ENCODE measurements at regions not wholly inside any gene's neighbourhood (a gene's known extent, or its start where the extent isn't known, plus 50 kb on each side); places are given as distances from the start of the nearest gene placed in this dataset.

DNA sequence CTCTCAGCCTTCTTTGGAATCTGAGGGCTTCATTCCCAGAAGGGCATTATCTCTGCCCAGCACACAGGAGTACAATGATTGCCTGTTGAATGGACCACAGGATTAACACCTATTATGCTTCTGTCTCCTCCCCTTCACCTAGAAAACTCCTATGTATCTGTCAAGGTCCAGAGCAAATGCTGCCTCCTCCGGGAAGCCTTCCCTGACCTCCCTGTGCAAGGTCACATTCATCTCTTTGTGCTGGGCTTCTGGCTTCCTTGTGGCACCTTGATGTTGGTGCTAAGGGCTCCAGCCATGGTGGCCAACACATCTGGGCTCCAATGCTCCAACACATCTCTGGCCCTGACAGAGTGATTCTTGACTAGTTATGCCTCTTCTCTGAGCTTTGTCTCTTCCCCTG is 49.9 kb upstream of the ATP2B2 start:
- ATAC-seq, result no peak

- no peak for ATAC-seq
Measured at GRCh38 chr3:10556312-10556711, 50.9 kb upstream of the ATP2B2 start.

DNA sequence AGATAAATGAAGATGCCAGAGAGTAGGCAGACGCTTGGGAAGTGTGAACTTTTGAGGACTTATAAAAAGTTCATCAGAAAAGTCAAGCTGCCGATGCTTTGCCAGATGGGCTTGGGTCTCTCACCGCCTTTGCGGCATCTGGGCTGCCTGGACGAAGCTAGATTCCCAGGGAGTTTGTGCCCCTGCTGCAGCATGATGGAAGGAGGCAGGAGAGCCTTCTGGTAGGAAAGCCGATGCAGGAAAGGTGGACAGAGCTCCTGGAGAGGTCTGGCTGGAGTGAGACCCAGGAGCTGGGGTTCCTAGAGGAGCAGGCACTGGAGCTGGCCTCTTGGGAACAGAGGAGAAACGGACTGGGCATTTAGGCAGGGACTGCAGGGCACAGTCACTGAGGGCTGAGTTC is 51.9 kb upstream of the ATP2B2 start:
- no peak for ATAC-seq

DNA sequence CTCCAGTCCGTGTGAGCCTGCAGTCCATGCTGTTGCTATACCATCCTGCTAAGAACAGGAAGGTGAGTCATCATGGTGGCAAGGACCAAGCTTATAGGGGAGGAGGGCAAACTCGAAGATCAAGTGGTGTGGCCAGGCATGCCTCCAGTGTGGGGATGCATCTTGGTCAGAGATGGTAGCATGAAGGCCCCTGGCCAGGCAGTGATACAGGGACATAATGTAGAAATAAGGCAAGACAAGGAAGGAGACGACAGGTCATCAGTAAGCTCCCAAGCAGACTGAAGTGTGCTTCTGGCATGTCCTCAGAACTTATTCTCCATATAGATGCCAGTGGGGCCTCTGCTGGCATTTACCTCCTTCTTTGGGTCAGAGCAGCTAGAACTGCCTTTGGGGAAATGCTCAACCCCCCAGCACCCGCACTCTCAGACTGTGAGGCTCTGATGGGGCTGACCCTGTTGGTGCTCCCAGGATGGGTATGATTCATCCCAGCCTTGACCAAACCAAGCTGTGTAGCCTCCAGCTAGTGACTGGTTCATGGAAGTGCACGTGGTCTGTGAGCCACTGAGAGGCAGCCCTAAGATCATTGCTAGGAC is 52.5 kb upstream of the ATP2B2 start:
- peak; percentile 73 for ATAC-seq

- ATAC-seq, result no peak
Measured at GRCh38 chr3:10558736-10559135, 53.4 kb upstream of the ATP2B2 start.

DNA sequence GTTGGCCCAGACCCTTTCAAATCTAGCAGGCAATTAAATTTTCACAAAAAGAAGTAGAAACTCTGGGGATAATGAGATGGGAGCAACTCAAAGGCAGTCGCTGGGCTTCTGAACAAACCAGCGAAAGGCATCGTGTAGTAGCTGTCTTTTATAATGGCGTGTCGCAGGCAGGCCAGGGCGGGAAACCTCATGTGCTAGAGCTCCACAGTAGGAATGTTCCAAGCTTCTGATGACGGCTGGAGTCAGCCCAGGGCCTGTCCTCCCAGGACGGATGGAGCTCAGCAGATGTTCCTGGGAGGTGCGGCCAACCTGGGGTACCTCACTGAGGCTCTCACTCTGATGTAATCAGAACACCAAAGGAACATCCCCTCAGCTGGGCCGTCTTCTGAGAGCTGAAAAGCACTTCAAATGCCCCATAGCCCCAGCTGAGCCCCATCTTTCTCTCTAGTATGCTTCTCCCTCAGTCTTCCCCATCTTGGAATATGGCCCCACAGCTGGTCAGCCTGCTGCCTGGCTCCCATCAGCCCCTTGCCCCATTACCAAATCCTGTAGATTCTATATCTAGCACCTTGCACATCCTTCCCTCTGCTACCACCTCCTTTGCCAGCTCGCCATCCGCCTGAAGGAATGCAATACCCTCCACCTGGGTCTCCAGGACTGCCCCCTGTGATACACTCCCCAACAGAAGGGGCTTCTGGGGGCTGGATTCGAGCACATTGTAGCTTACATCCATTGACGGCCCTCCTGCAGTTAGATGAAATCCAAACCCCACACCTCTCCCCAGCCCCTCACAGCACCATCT is 54.9 kb upstream of the ATP2B2 start:
- ATAC-seq, result no peak

GRCh38 chr3:10561162-10561945 is 56.0 kb upstream of the ATP2B2 start:
- ATAC-seq, result no peak

DNA sequence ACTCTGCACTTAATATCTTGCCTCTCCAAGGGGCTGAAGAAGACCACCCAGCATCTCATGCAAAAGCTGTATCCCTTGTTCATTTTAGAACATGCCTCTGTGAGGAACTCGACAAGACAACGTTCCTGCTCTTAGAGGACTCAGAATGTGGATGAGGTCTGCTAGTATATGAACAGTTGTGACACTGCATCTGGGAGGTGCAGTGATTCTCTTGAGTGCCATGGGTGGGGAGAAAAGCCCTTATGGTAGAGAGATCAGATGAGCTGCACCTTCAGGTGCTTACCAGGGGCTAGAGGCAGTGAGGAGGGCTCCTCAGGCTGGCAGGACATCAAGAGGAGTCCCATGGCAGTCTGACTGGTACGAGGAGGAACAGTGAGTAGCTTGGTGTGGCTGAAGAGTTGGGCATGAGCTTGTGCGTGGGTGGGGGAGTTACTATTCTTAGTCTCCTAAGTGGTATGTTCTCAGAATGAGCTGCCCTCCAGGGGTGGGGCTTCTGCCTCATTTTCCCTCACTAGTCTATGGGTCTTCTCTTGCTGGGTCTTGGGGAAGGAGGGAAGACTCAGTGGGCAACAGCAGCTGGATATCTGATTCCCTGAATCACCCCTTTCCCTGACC is 56.7 kb upstream of the ATP2B2 start:
- no peak for ATAC-seq

DNA sequence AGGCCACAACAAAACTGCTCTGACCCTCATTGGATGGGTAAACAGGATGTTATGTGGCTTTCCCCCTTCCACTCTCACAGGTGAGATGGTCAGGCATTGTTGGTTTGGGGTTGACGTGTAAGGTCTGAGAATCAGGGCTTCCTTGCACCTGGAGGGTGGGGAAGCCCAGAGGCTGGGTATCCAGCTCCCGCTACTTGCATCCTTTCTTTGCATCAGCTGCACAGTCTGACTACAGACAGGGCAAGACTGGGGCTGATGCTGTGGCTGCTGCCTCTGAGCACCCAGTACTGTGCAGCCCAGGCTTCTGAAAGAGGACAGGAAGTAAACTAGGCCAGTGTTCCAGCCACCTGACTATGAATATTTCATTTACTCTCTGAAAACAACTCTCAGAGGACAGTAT is 58.0 kb upstream of the ATP2B2 start:
- ATAC-seq, result no peak

- no peak for ATAC-seq
Measured at GRCh38 chr3:10565814-10566213, 60.4 kb upstream of the ATP2B2 start.

DNA sequence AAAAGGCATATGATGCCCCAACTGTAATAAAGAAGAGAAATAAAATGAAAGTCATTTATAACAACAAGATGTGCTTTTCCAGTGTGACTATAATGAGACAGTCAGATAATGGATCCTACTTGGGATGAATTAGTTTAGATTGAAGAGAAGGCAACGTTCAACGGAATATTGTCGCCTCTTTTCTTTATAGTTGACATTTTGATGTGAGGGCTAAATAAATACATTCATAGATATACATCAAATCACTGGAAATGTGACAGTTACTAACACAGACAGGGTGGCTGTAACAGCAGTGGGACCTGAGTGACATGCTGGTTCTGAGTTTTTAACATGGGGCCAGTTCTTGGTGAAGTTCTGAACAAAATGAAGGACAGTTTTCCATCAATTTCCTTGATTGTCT is 61.1 kb upstream of the ATP2B2 start:
- no peak for ATAC-seq

DNA sequence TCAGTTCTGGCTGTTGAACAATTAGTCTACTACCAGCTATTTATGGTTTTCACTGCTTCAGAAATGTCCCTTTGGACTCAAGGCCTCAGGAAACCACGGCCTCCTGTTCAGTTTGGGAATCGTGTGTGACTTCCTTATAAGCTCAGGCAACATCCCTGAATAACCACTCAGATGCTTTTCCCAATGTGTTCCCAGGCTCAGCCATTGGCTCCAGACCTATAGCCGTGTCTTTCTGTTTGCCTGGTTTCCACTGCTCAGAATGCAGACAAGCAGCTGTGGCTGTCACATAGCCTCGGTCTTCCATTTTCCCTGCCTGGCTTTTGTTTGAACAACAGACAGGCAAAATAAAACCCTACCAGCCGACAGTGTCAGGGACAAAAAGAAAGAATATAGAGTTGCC is 63.2 kb upstream of the ATP2B2 start:
- no peak for ATAC-seq

DNA sequence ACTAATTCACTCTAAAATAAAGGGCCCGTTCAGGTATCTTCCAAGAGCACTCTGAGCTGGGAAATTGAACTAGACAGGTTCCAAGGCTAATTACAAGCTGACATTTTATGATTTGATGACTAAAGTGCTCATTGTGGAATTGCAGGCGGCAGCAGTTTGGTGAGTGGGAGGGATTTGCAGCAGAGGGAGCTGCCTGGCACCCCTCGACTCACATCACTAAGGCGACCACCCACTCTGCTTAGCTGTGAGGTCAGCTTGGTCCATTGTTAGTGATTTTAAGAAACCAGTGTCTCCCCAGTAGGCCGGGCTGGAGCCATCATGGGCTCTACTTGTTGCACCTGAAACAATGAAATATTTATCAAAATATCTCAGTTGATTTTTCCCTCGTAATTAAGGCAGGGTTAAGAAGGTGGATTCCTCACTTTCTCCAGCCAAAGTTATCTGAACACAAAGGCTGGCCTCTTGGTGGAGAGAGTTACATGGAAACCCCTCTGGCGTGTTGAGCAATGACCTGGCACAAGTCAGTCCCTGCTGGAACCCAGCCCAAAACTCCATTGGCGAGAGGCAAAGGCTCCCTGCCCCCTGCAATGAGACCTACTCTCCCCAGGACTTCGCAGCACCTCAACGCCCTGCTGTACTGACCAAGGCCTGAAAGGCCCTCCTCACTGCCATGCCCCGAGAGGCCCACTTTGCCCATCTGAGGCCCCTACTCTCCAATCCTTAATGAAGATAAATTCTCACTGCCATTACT is 65.0 kb upstream of the ATP2B2 start:
- no peak for ATAC-seq

- no peak for ATAC-seq
Measured at GRCh38 chr3:10574101-10574620, 68.8 kb upstream of the ATP2B2 start.

DNA sequence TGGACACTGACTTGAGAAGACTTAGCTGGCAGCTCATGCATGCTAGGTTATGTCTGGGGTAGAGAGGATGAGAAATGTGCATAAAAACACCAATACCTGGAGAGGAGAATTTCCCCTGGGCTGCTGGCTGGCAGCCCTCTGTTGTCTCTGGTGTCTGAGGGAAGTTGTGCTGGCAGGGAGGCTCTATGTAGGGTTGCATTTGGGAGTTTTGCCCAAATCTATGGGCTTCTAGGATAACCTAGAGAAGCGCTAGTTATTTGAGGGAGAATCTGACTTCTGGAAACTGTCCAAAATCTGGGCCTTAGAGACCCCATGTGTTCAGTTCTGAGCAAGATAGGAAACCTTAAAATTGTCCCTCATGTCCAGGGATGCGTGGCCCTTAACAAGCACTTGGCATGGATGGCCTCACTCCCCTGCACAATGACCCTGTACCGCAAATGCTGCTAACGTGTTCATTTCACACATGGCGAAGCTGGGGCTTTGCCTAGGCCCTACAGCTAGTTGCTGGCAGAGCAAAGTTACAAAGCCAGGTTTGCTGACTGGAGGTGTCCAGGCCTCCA is 70.3 kb upstream of the ATP2B2 start:
- no peak for ATAC-seq

- no peak for ATAC-seq
Measured at GRCh38 chr3:10577486-10577885, 72.1 kb upstream of the ATP2B2 start.

- ATAC-seq, result no peak
Measured at GRCh38 chr3:10580426-10580825, 75.0 kb upstream of the ATP2B2 start.

- no peak for ATAC-seq
Measured at GRCh38 chr3:10581251-10581650, 75.9 kb upstream of the ATP2B2 start.

DNA sequence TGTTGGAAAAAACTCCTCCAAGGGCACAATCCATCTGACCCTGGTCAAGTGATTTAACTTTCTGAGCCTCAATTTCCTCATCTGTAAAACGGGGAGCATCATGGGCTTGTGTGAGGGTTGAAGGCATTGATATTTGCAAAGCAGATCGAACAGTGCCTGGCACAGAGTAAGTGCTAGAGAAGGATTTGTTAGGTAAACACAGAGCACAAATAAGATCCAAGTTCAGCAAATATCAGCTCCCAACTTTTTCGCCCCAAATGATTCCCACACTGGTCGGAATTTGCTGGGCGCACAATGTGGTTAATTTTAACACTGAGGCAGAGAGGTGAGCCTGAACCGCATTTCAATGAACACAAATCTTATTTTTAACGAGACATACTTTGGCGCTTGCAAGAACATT is 76.3 kb upstream of the ATP2B2 start:
- ATAC-seq, result no peak

- ATAC-seq, result no peak
Measured at GRCh38 chr3:10582733-10583132, 77.3 kb upstream of the ATP2B2 start.

DNA sequence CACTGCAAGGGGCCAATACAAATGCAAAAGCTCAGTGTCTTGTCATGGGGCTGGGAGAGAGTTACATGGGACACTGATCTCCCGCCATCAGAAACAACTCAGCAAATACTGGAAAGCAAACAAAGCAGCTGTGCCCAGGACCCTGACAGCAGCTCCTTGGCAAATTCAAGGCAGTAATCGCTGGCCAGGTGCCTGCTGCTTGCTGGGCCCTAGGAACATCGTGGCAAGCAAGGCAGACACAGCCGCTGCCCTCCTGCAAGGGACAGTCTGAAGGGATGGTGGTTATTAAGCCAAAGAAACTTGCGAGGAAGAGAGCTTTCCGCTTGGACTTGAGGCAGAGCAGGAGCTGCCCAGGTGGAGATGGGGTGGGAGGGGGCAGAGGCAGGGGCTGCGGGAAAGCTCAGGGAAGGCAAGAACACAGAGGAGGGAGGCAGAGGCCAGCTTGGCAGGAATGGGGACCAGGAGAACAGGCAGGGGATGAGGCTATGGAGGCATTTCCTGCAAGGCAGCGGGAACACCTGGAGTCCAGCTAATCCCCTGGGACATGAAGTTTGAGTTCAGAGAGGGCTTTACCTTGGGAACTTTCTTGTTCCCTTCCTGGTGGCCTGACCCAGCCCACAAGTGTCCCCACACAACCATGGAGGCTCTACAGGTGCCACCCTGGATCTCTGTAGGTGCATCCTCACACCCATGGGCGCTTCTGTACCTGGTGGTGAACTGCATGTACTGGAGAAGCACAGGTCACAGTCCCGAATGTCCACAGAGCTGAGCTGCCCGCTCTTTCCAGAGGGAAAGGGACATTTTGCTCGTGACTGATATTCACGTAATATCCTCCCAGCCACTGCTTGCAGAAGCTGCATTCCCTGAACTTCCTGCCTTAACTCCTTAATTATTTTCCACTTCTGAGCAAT is 78.7 kb upstream of the ATP2B2 start:
- ATAC-seq, result no peak

Measured in esophagus mucosa (tissue), 1 donor.